ENCODE measurements at regions not wholly inside any gene's neighbourhood (a gene's known extent, or its start where the extent isn't known, plus 50 kb on each side); places are given as distances from the start of the nearest gene placed in this dataset.

GRCh38 chr11:98040061-98040808 is 980.5 kb upstream of the CNTN5 start:
- TF ChIP-seq CTCF (conservative IDR thresholded peaks at IDR 0.05; ENCODE audit: low read depth), result no peak
- no peak overlapping the region for H3K27ac ChIP-seq
- ChIA-PET CTCF (no interaction called here), POLR2A (ENCODE audit: low non-redundant PET) (no interaction called here)
- DNase-seq (ENCODE audit: low spot score), result no peak

GRCh38 chr11:98047647-98048046 is 973.1 kb upstream of the CNTN5 start:
- ChIA-PET CTCF (no interaction called here), POLR2A (ENCODE audit: low non-redundant PET) (no interaction called here)
- no peak overlapping the region for H3K27ac ChIP-seq
- TF ChIP-seq CTCF (conservative IDR thresholded peaks at IDR 0.05; ENCODE audit: low read depth), result no peak
- DNase-seq (ENCODE audit: low spot score), result no peak

- POLR2A ChIA-PET (ENCODE audit: low non-redundant PET), result no interaction called here
- no peak for TF ChIP-seq CTCF (conservative IDR thresholded peaks at IDR 0.05; ENCODE audit: low read depth)
- CTCF ChIA-PET, result no interaction called here
- DNase-seq (ENCODE audit: low spot score), result no peak
- H3K27ac ChIP-seq, result no peak overlapping the region
Measured at GRCh38 chr11:98053851-98054250, 966.9 kb upstream of the CNTN5 start.

GRCh38 chr11:98056945-98057344 is 963.8 kb upstream of the CNTN5 start:
- CTCF ChIA-PET, result no interaction called here
- POLR2A ChIA-PET (ENCODE audit: low non-redundant PET), result no interaction called here
- H3K27ac ChIP-seq, result no peak overlapping the region
- no peak for DNase-seq (ENCODE audit: low spot score)
- no peak for TF ChIP-seq CTCF (conservative IDR thresholded peaks at IDR 0.05; ENCODE audit: low read depth)

- CTCF ChIA-PET, result no interaction called here
- POLR2A ChIA-PET (ENCODE audit: low non-redundant PET), result no interaction called here
- H3K27ac ChIP-seq, result no peak overlapping the region
- DNase-seq (ENCODE audit: low spot score), result no peak
- TF ChIP-seq CTCF (conservative IDR thresholded peaks at IDR 0.05; ENCODE audit: low read depth), result no peak
Measured at GRCh38 chr11:98059488-98059887, 961.3 kb upstream of the CNTN5 start.

- no peak for TF ChIP-seq CTCF (conservative IDR thresholded peaks at IDR 0.05; ENCODE audit: low read depth)
- H3K27ac ChIP-seq, result no peak overlapping the region
- POLR2A ChIA-PET (ENCODE audit: low non-redundant PET), result no interaction called here
- CTCF ChIA-PET, result no interaction called here
- no peak for DNase-seq (ENCODE audit: low spot score)
Measured at GRCh38 chr11:98060759-98061158, 960.0 kb upstream of the CNTN5 start.

All from RWPE1 (cell line).